GM21737 (cell line): ENCODE measurements at regions not wholly inside any gene's neighbourhood (a gene's known extent, or its start where the extent isn't known, plus 50 kb on each side); places are given as distances from the start of the nearest gene placed in this dataset.
"Not testable (repeated sequence)": the region's sequence is repeated elsewhere in the genome, so short reads cannot be mapped to it uniquely, and the experiment has no call there.

Source experiments
- ATAC-seq: cut with Tn5 transposase; IDR thresholded peaks from one replicate; pipeline ENCODE4 v1.9.1; 2021; ENCODE audit warnings: mild to moderate bottlenecking, moderate library complexity; ENCODE audit not compliant: unreplicated experiment

DNA sequence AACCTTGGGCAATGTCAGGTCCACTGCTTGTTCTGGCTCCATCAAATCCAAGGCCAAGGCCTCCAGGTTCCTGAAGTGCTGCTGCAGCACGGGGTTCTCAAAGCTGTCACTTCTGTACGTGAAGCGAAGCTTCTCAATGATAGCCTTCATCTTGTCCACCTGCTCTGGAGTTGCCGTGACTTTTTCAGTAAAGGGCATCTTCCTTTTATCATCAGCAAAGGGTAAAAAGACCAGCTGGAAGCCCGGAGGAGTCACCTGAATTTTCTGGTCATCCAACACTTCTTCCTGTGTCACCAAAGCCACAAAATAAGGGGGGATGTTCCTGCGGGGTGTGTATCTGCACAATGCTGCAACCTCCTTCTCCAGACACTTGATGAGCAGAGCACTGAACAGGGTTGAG lies 131.7 kb upstream of the MAMLD1 start:
- ATAC-seq, result not testable (repeated sequence)

DNA sequence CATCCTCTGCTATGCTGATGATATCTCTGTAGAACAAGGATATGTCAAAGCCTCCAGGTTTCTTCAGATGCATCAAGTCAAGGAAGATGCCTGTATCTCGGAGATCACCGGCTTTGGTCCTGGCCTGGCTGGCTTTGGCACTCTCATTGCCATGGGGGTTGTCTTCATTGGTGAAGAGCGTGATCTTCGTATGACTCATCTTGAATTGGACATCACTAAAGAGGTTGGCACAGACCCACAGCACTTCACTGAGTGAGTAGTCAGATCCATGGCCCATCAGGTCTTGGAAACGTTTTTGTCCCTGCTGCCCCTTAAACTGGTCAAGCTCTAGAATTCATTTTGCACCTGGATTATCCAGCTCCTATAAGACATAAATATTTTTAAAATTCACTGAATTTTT lies 130.9 kb upstream of the MAMLD1 start:
- ATAC-seq, result not testable (repeated sequence)

DNA sequence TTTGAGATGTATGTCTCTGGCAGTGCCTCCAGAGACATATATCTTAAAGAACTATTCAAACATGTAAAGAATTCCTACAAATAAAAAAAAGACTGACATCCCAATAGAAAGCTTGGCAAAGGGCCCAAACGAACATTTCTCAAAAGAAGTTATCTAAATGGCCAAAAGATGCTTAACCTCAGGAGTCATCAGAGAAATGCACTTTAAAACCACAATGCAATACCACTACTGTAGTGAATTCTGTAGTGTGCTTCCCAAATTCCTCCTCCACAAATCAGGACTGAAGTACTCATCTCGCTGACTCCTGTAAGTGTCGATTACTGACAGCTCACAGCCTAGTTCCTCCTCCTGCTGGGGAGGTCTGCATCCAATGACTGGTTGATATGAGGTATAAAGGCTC lies 129.0 kb upstream of the MAMLD1 start:
- no peak for ATAC-seq

DNA sequence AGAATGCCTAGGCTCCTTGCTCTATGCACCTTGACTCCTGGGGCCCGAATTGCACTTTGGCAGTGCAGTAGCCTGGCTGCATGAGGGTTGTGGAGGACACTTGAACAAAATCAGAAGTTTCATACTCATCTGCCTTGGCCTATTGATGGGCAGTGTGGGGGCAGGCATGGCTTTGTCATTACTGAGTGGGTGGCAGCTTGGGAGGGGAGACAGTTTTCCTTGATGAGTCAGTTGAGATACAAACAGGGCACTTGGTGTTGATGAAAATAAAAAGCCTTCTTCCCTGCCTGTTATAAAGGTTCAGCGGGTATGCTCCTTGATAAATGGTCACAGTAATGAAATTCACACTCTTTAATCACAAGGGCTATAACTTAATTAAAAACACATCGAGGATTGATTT lies 126.8 kb upstream of the MAMLD1 start:
- ATAC-seq, result no peak

DNA sequence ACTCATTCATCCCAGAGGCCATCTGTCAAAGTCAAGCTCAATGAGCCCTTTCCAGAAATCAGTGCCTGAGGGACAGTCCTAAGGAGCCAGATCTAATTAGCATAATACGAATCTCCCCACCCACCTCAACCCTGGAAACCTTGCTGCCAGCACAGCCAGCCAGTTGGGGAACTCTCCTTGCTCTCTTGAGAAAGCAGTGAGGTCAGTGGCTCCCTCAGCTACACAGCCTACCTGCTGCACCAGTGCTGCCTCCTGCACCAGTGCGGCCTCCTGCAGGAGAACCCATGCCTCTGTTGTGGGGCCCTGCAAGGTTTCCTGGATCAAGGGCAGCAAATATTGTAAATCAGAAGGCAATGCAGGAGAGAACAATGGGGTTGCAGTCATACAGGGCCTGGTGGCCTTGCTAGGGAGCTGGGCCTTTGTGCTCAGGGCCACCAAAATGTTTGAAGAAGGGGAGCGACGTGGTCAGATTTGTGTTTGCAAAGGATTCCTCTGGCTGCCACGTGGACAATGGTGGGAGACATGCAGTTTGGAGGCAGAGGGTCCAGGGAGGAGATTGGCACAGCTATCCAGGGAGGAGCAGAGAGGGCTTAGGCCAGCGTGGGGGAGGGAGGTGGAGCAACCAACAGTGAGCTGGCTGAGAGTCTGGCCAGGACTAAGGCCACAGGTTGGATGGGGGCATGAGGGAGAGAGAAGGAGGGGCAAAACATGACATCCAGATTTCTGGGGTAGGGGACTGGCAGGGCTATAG lies 124.3 kb upstream of the MAMLD1 start:
- no peak for ATAC-seq

DNA sequence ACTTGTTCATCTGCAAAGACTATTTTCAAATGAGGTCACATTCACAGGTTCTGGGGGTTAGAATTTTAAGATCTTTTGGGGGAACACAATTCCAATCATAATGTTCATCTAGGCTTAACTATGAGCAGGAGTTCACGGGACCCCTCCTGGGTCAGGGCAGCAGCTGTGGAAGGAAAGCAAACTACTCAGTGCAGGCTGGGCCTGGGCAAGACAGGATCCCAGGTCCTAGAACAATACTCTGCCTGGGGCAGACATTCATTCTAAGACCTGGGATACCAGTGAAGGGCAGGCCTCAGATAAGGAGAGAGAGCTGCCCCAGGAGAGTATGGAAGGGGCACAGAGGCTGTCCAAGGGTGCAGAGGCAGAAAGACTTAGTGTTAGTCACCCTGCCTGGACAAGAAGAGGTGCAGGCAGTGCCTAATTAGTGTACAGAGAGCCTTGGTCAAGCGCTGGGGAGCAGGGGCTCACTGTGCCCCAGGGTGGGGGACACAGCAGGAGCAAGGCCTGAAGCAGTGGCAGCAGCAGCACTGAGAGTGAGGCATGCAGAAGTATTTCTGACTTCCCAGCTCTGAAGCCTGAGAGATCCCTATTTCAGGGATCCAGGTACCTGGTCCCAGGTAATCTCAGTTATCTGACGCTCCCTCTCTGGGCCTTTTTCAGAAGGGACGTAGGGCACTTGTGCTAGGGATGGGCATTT lies 123.0 kb upstream of the MAMLD1 start:
- ATAC-seq, result no peak

DNA sequence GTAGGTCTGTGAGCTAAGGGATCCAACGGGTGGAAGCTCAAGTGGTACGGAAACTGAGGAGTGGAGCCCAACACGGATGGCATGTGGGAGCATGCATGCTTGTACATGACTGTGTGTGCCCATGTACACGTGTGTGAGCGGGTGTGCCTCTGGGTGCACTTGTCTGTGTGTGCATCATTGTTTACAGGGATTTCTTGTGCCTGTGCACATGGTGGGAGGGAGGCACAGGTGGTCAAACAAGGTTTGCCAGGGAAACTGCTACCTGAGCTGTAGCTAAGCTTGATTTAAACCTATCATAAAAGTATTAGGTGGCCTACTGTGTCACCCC lies 122.5 kb upstream of the MAMLD1 start:
- ATAC-seq, result no peak

DNA sequence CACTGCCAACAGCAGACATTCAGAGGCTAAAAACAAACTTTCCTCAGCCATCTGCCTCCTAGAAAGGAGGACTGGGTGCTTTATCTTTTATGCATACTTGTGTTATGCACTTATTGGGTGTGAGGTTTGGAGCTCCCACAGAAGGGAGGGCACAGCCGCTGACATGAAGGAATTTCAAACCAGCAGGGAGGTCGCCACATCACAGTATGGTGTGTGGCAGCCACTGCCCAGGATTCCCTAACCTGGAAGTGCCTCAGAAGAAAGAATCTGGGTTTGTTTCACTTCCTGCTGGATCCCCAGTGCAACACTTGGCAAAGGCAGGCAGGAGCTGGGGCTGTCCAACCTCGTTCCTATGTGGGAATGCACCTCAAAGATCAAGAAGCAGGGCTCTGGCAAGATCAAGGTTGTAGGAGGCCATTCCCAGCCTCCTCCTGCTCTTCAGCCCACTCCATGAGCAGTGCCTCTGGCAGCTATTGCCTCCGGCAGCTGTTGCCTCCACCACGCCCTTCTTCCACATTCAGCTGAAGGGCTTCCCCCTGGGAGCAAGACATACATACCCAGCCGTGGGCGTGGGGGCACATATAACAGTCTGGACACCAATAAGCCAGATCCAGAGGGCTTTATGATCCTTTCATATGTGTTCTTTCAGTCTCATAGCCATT lies 109.0 kb upstream of the MAMLD1 start:
- no peak for ATAC-seq

DNA sequence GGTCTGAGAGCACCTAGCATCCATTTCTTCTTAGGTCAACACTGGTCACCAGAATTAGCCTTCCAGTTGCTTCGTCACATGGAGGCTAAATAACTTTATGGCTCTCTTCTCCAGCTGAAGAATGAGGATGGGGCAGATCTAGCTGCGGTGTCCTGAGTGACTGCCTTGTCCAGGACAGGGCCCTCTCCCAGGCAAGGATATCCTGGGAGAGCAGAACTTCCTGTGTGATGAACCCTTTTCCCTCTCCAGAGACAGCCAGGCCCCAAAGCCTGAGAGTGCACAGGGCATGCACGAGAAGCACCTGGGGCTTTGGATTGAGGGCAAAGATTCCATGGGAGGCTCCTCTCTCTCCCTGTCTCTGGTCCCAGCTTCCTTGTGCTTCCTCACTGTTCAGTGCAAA lies 108.2 kb upstream of the MAMLD1 start:
- ATAC-seq, result no peak

DNA sequence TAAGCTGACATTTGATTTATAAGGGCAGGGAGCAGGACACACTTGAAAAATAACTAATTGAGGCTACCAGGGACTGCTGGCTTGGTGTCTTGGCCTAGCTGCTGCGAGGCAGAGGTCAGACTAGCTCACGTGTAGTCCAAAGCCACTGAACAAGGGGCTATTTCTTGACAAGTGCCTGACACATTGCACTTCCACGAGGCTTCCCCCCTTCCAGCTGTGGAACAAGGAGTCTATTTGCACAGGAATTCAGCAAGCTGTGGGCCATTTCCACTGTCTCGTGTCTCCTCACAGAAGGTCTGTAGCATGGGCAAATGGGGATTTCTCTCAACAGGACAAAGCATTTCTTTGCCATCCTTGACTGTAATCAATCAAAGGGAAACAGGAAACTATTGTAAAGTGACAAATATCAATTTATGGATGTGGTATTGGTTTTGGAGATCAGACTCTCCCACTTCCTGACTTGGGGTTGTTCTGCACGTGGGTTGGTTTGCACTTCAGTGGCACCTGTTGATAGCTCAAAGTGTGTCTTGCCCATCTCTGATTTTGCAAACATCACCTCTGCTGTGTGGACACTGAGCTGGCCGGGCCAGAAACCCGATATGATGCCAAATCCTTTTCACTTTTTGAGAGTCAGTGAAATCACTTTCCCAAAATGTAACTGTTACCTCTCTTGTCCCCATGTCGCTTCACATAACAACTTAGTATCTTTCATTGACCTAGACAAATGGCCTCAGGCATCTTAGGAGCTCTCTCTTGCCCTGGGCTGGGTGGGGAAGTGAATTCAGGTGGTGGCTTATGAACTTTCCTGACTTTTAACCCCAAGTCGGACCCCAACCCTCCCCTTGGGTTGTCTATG lies 107.4 kb upstream of the MAMLD1 start:
- ATAC-seq, result no peak

DNA sequence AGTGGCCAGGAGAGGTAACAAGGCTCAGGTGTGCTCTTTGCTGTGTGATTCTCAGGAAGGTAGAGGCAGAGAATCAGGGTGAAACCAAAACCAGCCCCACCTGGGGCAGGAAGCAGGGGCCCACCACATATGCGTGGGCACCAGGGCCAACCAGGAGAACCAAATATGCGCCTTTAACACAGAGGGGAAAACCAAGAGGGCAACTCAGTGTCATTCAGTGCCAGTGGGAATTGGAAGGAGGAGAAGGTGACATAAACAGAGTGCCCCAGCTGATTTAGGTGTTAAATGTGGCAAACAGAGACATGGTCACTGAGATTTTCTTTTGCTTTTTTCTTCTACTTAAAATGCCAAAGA lies 106.8 kb upstream of the MAMLD1 start:
- no peak for ATAC-seq

DNA sequence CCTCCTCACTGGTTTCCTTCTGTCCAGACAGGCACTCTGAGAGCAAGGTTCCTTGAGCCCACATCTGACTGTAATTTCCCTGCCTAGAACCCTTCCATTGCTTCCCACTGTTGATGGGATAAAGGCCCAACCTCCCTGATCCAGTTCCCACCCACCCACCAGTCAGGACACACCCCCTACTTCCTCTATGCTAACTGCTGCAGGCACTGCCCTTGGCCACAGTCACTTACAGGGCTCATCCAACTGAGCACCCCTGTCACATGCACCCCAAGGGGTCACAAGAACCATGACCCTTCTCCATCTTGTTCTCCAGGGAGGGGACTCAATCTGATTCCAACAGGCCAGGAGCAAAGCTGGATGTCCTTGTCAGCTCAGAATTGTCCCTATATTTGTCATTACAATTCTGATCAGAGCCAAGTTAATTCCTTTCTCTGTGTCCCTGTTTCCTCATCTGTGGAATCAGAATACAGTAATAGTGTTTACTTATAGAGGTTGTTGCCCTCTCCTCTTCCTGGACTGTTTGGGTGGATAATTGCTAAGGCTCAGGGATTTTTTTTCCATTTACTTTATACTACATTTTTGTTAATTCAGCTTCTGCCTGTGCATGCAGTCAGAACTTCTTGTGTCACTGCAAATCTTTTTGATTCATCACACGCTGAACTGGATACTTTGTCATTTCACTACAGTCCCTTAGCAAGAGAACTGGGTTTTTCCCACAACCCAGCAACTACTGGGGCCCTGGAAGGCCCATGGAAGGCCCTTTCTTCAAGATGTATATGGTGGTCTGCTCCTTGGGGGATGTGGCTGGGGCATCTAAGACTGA lies 105.6 kb upstream of the MAMLD1 start:
- no peak for ATAC-seq

DNA sequence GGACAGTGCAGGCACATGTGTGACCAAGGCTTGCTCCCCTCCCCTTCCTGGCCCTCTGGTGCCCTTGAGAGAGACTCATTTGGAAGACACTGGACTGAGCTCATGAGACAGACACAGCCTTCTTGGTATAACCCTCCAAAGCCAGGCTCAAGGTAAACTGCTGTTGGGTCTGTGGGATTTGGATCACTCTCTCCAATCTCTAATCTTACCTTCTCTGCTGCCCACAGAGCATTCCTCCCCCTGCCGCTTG lies 105.0 kb upstream of the MAMLD1 start:
- ATAC-seq, result no peak

DNA sequence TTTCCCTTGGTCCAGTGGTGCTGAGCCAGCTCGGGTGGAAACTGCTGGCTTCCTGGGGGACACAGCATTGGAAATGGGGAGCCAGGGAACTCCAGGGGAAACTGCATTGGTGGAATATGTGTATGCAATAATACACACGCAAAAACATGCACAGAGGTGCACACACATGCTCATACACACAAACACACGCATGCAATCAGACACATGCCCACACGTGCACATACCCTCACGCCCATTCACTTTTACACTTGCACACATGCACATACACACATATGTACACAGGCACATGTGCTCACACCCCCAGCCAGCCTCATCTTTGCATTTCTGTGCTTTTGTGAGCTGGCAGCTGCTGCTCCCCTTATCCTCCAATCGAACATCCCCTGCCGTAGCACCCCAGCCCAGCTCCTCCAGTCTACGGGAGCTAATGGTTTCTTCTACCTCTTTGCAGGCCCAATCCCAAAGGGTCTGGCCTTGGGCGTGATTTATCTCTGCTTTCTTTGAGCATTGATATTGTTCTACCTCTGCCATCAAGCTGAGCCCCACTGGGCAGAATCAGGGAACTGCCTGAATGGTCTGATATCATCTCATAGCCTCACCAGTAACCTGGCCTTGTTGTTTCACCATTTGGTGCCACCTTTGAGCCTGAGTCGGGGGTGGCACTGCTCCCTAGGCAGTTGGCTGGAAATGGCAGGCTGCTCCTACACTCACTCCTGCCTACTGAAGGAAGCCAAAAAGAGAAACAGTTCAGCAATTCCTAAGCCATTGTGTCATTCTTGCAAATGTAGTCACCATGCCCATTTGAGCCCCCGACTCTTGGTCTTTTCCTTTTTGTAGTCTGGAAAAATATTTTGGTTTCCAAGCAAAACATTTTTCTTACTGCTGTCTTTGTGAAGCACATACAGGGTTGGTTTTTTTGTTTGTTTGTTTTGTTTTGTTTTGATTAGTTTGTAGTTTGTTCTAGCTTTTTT lies 104.4 kb upstream of the MAMLD1 start:
- no peak for ATAC-seq

DNA sequence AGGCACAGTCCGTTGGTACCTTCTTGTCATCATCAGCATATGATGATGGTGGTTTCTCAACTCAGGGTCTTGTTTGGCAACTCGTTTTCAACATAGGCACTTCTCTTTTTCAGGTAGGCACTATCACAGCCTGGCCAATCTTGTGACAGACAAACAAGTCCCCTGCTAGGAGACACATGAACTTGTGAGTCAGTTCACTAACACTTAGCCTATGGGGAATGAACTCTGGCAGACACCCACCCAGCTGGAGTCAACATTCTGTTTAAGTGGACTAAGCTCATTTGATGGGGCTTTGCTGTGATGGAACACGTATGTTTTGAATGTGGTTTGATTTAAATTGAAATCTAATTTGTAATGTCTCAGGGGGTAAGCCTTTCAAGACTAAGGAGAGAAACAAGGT lies 100.7 kb upstream of the MAMLD1 start:
- ATAC-seq, result no peak

DNA sequence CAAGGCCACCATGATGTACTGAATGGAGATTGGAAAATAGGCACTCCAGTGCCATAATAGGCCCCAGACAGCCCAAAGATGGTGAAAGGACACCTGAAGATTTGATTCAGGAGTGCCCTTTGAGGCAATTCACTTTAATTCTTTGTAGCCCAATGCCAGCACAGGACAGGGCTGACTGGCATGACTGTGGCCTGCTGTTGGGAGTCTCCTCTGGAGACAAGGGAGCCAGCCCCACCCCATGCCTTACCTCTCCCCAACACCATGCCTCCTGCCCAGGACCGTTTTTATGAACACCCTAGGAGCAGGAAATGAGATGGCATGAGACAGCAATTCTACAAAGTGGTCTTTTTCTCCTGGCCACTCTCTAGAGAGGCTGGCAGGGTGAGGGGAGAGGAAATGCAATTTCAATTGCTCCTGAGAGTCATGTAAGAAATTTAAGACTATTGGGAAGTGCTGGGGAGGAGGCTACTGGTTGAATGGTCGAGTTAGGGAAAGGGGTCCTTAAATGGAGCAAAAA lies 94.2 kb upstream of the MAMLD1 start:
- no peak for ATAC-seq

DNA sequence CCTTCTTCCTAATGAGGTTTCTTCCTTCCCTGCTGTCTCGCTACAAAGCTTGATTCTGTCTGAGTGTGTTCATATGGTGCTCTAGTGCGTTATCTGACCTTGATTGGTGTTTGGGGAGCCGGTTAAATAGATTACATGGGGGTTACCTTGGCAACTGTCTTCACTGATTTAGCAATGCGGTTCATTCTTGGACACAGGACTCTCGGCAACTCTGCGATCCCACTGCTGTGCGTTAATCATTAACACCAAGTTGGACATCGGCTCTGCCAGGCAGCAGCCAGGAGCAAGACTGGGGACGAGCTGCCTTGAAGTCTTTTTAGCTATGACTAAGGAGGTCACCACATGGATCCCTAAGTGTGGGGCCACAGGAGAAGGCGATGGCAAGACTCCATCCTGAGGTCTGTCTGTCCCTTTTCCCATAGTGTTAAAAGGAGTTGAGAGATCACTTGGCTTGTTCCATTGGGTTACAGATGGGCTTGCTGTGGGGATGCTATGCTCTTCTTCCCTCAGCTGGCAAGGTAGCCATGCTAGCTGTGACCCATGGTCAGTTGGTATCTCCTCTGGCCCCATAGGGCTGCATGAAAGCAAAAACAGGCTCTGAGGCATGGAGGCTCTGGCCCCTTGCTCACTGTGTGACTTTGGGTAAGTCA lies 93.4 kb upstream of the MAMLD1 start:
- ATAC-seq, result no peak

DNA sequence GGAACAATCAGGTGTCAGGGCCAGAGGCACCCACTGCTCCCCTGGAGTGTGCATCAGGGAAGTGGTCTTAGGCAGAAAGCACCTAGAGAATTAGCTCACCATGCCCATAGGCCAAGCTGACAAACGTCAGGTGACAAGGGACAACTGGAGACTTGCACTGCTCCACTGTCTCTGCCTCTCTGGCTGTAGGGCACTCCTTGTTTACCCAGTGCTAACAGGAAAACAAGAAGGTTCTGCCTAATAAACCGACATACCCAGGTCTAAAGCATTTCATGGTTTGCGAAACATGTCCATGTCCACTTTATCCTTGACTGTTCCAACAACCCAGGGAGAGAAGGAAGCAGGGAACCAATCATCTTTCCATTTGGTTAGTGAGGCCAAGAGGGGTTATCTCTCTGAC lies 92.5 kb upstream of the MAMLD1 start:
- ATAC-seq, result no peak
